Heart right ventricle (tissue), 16 donors: ENCODE measurements at regions not wholly inside any gene's neighbourhood (a gene's known extent, or its start where the extent isn't known, plus 50 kb on each side); places are given as distances from the start of the nearest gene placed in this dataset.
A peak's percentile ranks its signal among the peaks of the same experiment; 100 is the strongest.

Source experiments
- ATAC-seq, 8 donors: fragments of 200-7000 bp; cut with Tn5 transposase; one replicate each; pipeline ENCODE4 v1.9.1; 2020; ENCODE audit warnings: mild to moderate bottlenecking in 8 of 8, moderate library complexity in 8 of 8, moderate number of reproducible peaks in 1 of 8
- DNase-seq, 2 donors: peaks; one replicate each; pipeline ENCODE4 v3.0.0-alpha.2; 2020
- H3K27ac ChIP-seq, 10 donors: fragments of 200-600 bp; sonication (generic) in 2 of 10; one replicate each; pipeline versions ENCODE4 v1.5.0 to v1.8.0; 2020 to 2022; ENCODE audit warnings: mild to moderate bottlenecking in 3 of 10
- H3K27me3 ChIP-seq, 7 donors: fragments of 200-600 bp; one replicate each; pipeline ENCODE4 v1.8.0; 2021 to 2022; ENCODE audit warnings: mild to moderate bottlenecking in 2 of 7
- H3K36me3 ChIP-seq, 9 donors: fragments of 200-600 bp; sonication (generic) in 1 of 9; one replicate each; pipeline versions ENCODE4 v1.5.0 to v1.8.0; 2020 to 2022; ENCODE audit warnings: mild to moderate bottlenecking in 2 of 9
- H3K4me1 ChIP-seq, 9 donors: fragments of 200-600 bp; sonication (generic) in 1 of 9; one replicate each; pipeline versions ENCODE4 v1.5.0 to v1.8.0; 2020 to 2022; ENCODE audit warnings: mild to moderate bottlenecking in 4 of 9
- H3K4me3 ChIP-seq, 10 donors: fragments of 200-600 bp; sonication (generic) in 2 of 10; one replicate each; pipeline versions ENCODE4 v1.5.0 to v1.8.0; 2020 to 2022; ENCODE audit warnings: mild to moderate bottlenecking in 7 of 10, moderate library complexity in 2 of 10
- H3K9me3 ChIP-seq, 11 donors: fragments of 200-600 bp in 10 of 11; sonication (generic) in 2 of 11; one replicate each; pipeline versions ENCODE4 v1.5.0 to v1.8.0; 2013 to 2022; ENCODE audit warnings: mild to moderate bottlenecking in 2 of 11, control low read depth in 1 of 11, moderate library complexity in 1 of 11
- CTCF ChIP-seq, 9 donors: fragments of 200-600 bp; sonication (generic) in 2 of 9; IDR thresholded peaks; one replicate each; pipeline versions ENCODE4 v1.5.0 to v1.8.0; 2021 to 2022; ENCODE audit warnings: antibody characterized with exemption in 9 of 9, mild to moderate bottlenecking in 5 of 9, moderate library complexity in 1 of 9
- WGBS, 2 donors: extraction: QIAGEN DNeasy Blood & Tissue Kit; methylation state at CpG; one replicate each; pipeline ENCODE4 v1.1.7; 2013; ENCODE audit warnings: inconsistent platforms in 1 of 2; 5-methylcytosine and 5-hydroxymethylcytosine counted together
- intact Hi-C, 10 donors: fragments of 100-400 bp; cut with DNase I; formaldehyde crosslinking; loops; one replicate each; pipeline versions ENCODE4 v1.11.1 to v1.14.2; 2022
- donor health status: Arrhythmogenic right ventricular cardiomyopathy.
- donor health status: ischemic (EF 13 %, LVEDD 7.1; RV severe dilation, severe dysfunction).
- donor health status: healthy with polysubstance abuse.
- donor health status: DM: no; HTN: yes; CAD: no.
- donor health status: DM: no; HTN: no; CAD: no.
- donor health status: ischemic (EF 25% LVEDD 6.9; RV normal size, moderate dysfunction).
- donor health status: ischemic (EF 25% LVEDD 5.7; RV mildly dilated, moderate dysfunction).
- donor health status: healthy.
- donor health status: DM: yes; HTN: yes; CAD: no.
- donor health status: Ischemic cardiomyopathy.
- donor health status: ischemic (EF 35%, LVEDD 5.7; RV mildly dilated, moderate dysfunction).
- donor health status: nonischemic (EF 11% LVEDD 7.7; RV severe dilation, severe dysfunction).
- donor health status: DM: yes; HTN: yes; CAD: no.
- donor health status: PGD.
- donor health status: ischemic (EF 29% LVEDD 5.4; RV normal size, mild dysfunction).
- donor health status: nonischemic (EF 23%, LVEDD 6.1; RV moderate dilation, normal function).

- no peak overlapping the region for H3K4me3 ChIP-seq
- H3K27me3 ChIP-seq = no peaks in the 10 kb centered on the region
- 28 to 34% methylated on average over 5 of the region's 5 CpGs for WGBS, 2 donors
- H3K27ac ChIP-seq = no peak overlapping the region
- H3K4me1 ChIP-seq = no peaks in the 10 kb centered on the region
- no peak for ATAC-seq
- peaks cover 0 to 3% (median 0%) of the 10 kb centered on the region in 11 donors for H3K9me3 ChIP-seq
- TF ChIP-seq CTCF (IDR thresholded peaks at IDR 0.05) = no peak
- no peaks in the 10 kb centered on the region for H3K36me3 ChIP-seq
- no peak for DNase-seq
- intact Hi-C loops = no loop called here
Measured at GRCh38 chr1:199734186-199734585, 293.3 kb upstream of the NR5A2 start.

- Histone ChIP-seq H3K36me3 (no peaks in the 10 kb centered on the region), H3K9me3 (peaks cover 0 to 3% (median 0%) of the 10 kb centered on the region in 11 donors), H3K27me3 (no peaks in the 10 kb centered on the region), H3K27ac (no peak overlapping the region), H3K4me1 (no peaks in the 10 kb centered on the region), H3K4me3 (no peak overlapping the region)
- intact Hi-C loops = no loop called here
- DNase-seq (no peak), ATAC-seq (peak in 1 of 8 donors; percentile 42)
- WGBS, 2 donors = 30 to 31% methylated on average over 6 of the region's 6 CpGs
- TF ChIP-seq CTCF (IDR thresholded peaks at IDR 0.05) = no peak
Measured at GRCh38 chr1:199735660-199736059, 291.9 kb upstream of the NR5A2 start.

GRCh38 chr1:199736646-199737045 is 290.9 kb upstream of the NR5A2 start:
- H3K27ac ChIP-seq = no peak overlapping the region
- no peaks in the 10 kb centered on the region for H3K36me3 ChIP-seq
- TF ChIP-seq CTCF (IDR thresholded peaks at IDR 0.05) = no peak
- no peaks in the 10 kb centered on the region for H3K4me1 ChIP-seq
- WGBS, 2 donors = 52 to 62% methylated on average over 3 of the region's 3 CpGs
- no peak overlapping the region for H3K4me3 ChIP-seq
- no peak for ATAC-seq
- no peaks in the 10 kb centered on the region for H3K27me3 ChIP-seq
- peaks cover 0 to 3% (median 0%) of the 10 kb centered on the region in 11 donors for H3K9me3 ChIP-seq
- DNase-seq = no peak
- intact Hi-C loops = no loop called here

- Histone ChIP-seq H3K9me3 (no peaks in the 10 kb centered on the region), H3K27ac (no peak overlapping the region), H3K36me3 (no peaks in the 10 kb centered on the region), H3K4me3 (no peak overlapping the region), H3K27me3 (no peaks in the 10 kb centered on the region), H3K4me1 (peaks cover 0 to 10% (median 0%) of the 10 kb centered on the region in 9 donors)
- ATAC-seq (no peak), DNase-seq (no peak)
- TF ChIP-seq CTCF (IDR thresholded peaks at IDR 0.05) = no peak
- 82% methylated on average over 7 of the region's 7 CpGs for WGBS, 2 donors
- intact Hi-C loops = no loop called here
Measured at GRCh38 chr1:199741586-199741985, 285.9 kb upstream of the NR5A2 start.
